HCT116 (cell line): ENCODE measurements at regions not wholly inside any gene's neighbourhood (a gene's known extent, or its start where the extent isn't known, plus 50 kb on each side); places are given as distances from the start of the nearest gene placed in this dataset.

Experiments
- ATAC-seq: fragments of 200-7000 bp; cut with Tn5 transposase; 2 replicates; pipeline ENCODE4 v1.9.1; 2020; ENCODE audit warnings: mild to moderate bottlenecking, moderate library complexity
- BruUV-seq: library from RNA; stranded (reverse); fragments of 400-500 nt; replicated peaks from 2 replicates; lab custom pipeline; 2021; lab: Mats Ljungman, UMichigan
- CTCF ChIA-PET: fragments of 300-600 bp; sonication (Branson Sonifier 250); formaldehyde crosslinking; loops from one replicate; lab custom pipeline; 2021; ENCODE audit warnings: antibody characterized with exemption; lab: Charles Lee
- POLR2A ChIA-PET: fragments of 300-600, 350-600 bp; sonication (Branson Sonifier 250); formaldehyde crosslinking; loops from one replicate; lab custom pipeline; 2021; ENCODE audit warnings: antibody characterized with exemption; lab: Charles Lee
- RAD21 ChIA-PET, 2 experiments: fragments of 300-600 bp; sonication (Branson Sonifier 250); formaldehyde crosslinking; loops; one replicate each; lab custom pipeline; 2023; ENCODE audit warnings: low total read pairs in 2 of 2; ENCODE audit not compliant: uncharacterized antibody in 2 of 2, unreplicated experiment in 2 of 2, low non-redundant PET in 1 of 2; lab: Charles Lee
- DNase-seq: peaks from one replicate; pipeline ENCODE4 v3.0.0-alpha.2; 2010; ENCODE audit warnings: low read depth, low spot score
- H2AFZ ChIP-seq: fragments of 200-600 bp; shearing (Covaris generic), sonication (generic); 2 replicates; pipeline ENCODE4 v1.6.1; 2017; ENCODE audit warnings: low read depth, mixed run types, mixed read lengths, antibody characterized with exemption, low read length; ENCODE audit not compliant: poor library complexity, severe bottlenecking
- H3K27ac ChIP-seq: 2 replicates; pipeline ENCODE4 v1.5.1; 2012; ENCODE audit warnings: low read depth, low read length
- H3K27me3 ChIP-seq: fragments of 200-600 bp; sonication (generic); 2 replicates; pipeline ENCODE4 v1.6.1; 2016; ENCODE audit warnings: mixed run types, low read length, mixed read lengths; ENCODE audit not compliant: insufficient read depth
- H3K36me3 ChIP-seq, 2 experiments: fragments of 200-500 bp in 1 of 2; fragments of 200-600 bp in 1 of 2; sonication (Bioruptor generic) in 1 of 2; sonication (generic) in 1 of 2; 2 replicates each; pipeline versions ENCODE4 v1.5.1 to v1.6.1; 2014 to 2016; ENCODE audit warnings: low read length in 2 of 2, inconsistent platforms in 1 of 2, mixed read lengths in 1 of 2, mixed run types in 1 of 2; ENCODE audit not compliant: insufficient read depth in 2 of 2, control insufficient read depth in 1 of 2
- H3K4me1 ChIP-seq, 2 experiments: fragments of 200-600 bp in 1 of 2; sonication (generic) in 1 of 2; 2 replicates each; pipeline versions ENCODE4 v1.5.1 to v1.6.1; 2012 to 2017; ENCODE audit warnings: low read length in 2 of 2, inconsistent platforms in 1 of 2, mild to moderate bottlenecking in 1 of 2, mixed read lengths in 1 of 2, mixed run types in 1 of 2, moderate library complexity in 1 of 2; ENCODE audit not compliant: insufficient read depth in 2 of 2, control insufficient read depth in 1 of 2
- H3K4me2 ChIP-seq: fragments of 200-600 bp; sonication (generic); 2 replicates; pipeline ENCODE4 v1.6.1; 2017; ENCODE audit warnings: mixed run types, low read length, mixed read lengths
- H3K4me3 ChIP-seq, 2 experiments: fragments of 200-600 bp in 1 of 2; sonication (generic) in 1 of 2; replicated peaks in 1 of 2; 2 replicates each; pipeline ENCODE4 v1.5.1; 2011 to 2016; ENCODE audit warnings: low read length in 2 of 2, control low read depth in 1 of 2, low read depth in 1 of 2, mild to moderate bottlenecking in 1 of 2, mixed read lengths in 1 of 2, mixed run types in 1 of 2
- H3K79me2 ChIP-seq: fragments of 200-600 bp; sonication (generic); 2 replicates; pipeline ENCODE4 v1.6.1; 2017; ENCODE audit warnings: mild to moderate bottlenecking, mixed run types, low read length, moderate library complexity, mixed read lengths; ENCODE audit not compliant: insufficient read depth
- H3K9ac ChIP-seq: fragments of 200-600 bp; sonication (generic); 2 replicates; pipeline ENCODE4 v1.6.1; 2016; ENCODE audit warnings: low read length, mixed read lengths
- H3K9me2 ChIP-seq: fragments of 200-600 bp; sonication (generic), shearing (Covaris generic); 2 replicates; pipeline ENCODE4 v1.6.1; 2017; ENCODE audit warnings: mixed run types, mild to moderate bottlenecking, moderate library complexity; ENCODE audit not compliant: insufficient read depth
- H3K9me3 ChIP-seq, 2 experiments: fragments of 200-500 bp in 1 of 2; fragments of 200-600 bp in 1 of 2; sonication (Bioruptor generic) in 1 of 2; sonication (generic) in 1 of 2; 2 replicates each; pipeline ENCODE4 v1.6.1; 2014 to 2017; ENCODE audit warnings: low read length in 2 of 2, mixed read lengths in 2 of 2, inconsistent platforms in 1 of 2, low read depth in 1 of 2, mild to moderate bottlenecking in 1 of 2, mixed run types in 1 of 2, moderate library complexity in 1 of 2; ENCODE audit not compliant: control insufficient read depth in 1 of 2, insufficient read depth in 1 of 2
- H4K20me1 ChIP-seq: fragments of 200-600 bp; sonication (generic), shearing (Covaris generic); 2 replicates; pipeline ENCODE4 v1.6.1; 2017; ENCODE audit warnings: mixed run types, mild to moderate bottlenecking, moderate library complexity; ENCODE audit not compliant: insufficient read depth
- FOSL1 ChIP-seq: IDR thresholded peaks from 2 replicates; pipeline ENCODE4 v1.6.1; 2012; ENCODE audit warnings: low read depth
- POLR2AphosphoS5 ChIP-seq: IDR thresholded peaks from 2 replicates; pipeline ENCODE4 v1.6.1; 2011; ENCODE audit warnings: mild to moderate bottlenecking, low read depth, low read length, moderate library complexity
- RAD21 ChIP-seq: IDR thresholded peaks from 2 replicates; pipeline ENCODE4 v1.6.1; 2012; ENCODE audit warnings: low read depth, mild to moderate bottlenecking
- SIN3A ChIP-seq: IDR thresholded peaks from 2 replicates; pipeline ENCODE4 v1.6.1; 2012; ENCODE audit warnings: low read depth
- SP1 ChIP-seq: IDR thresholded peaks from 2 replicates; pipeline ENCODE4 v1.6.1; 2012; ENCODE audit warnings: low read depth
- SRF ChIP-seq: IDR thresholded peaks from 2 replicates; pipeline ENCODE4 v1.6.1; 2012; ENCODE audit warnings: low read depth
- ZNF274 ChIP-seq: fragments of 200-500 bp; sonication (Bioruptor generic); IDR thresholded peaks from 2 replicates; pipeline ENCODE4 v1.6.1; 2014; ENCODE audit warnings: mild to moderate bottlenecking, low read depth, low read length, inconsistent platforms
- intact Hi-C: fragments of 100-400 bp; cut with micrococcal nuclease; formaldehyde crosslinking; loops from 2 replicates; pipeline ENCODE4 v1.10.0; 2022

DNA sequence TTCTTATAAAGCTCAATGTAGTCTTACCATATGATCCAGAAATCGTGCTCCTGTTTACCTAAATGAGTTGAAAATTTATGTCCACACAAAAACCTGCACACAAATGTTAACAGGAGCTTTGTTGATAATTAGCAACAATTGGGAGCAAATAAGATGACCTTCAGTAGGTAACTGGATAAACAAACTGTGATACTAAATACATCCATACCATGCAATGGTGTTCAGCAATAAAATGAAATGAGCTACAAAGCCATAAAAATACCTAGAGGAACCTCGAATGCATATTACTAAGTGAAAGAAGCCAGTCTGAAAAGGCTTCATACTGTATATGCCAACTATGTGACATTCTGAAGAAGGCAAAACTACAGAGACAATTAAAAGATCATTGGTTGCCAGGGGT is 185.6 kb upstream of the HNRNPA3 start:
- DNase-seq = no peak
- ChIA-PET CTCF (no interaction called here), RAD21 (no interaction called here), POLR2A (no interaction called here)
- Histone ChIP-seq H3K9me3 (no peaks in the 10 kb centered on the region), H3K4me1 (no peaks in the 10 kb centered on the region), H3K9me2 (no peaks in the 10 kb centered on the region), H4K20me1 (no peaks in the 10 kb centered on the region), H3K9ac (no peak overlapping the region), H3K27me3 (peaks cover 46% of the 10 kb centered on the region), H3K79me2 (no peaks in the 10 kb centered on the region), H2AFZ (no peak overlapping the region), H3K36me3 (no peaks in the 10 kb centered on the region), H3K4me2 (no peak overlapping the region), H3K27ac (no peak overlapping the region), H3K4me3 (no peak overlapping the region)
- no peak for ATAC-seq
- no peak for TF ChIP-seq FOSL1
- no peak for TF ChIP-seq SIN3A
- TF ChIP-seq SRF = no peak
- intact Hi-C loops = loop anchor here (5.0 kb wide), 1 partner anchor 120 kb away; no protein-coding TSS in a partner anchor
- BruUV-seq = no TSS peak

DNA sequence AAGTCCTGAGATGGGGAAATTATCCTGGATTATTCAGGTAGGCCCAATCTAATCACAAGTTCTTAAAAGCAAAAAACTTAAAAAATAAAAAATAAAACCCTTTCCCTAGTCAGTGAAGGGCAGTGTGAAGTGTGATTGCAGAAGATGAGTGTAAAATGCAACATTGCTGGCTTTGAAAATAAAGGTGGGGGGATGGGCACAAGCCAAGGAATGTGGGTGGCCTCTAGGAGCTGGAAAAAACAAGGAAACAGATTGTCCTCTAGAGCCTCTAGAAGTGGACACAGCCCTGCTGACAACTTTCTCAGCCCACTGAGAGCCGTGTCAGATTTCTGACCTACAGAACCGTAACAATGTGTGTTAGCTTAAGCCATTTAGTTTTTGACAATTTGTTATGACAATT is 184.3 kb upstream of the HNRNPA3 start:
- CTCF ChIA-PET = no interaction called here

More for the DNA sequence above, 184.3 kb upstream of the HNRNPA3 start:
- no TSS peak for BruUV-seq
- no peaks in the 10 kb centered on the region for H3K79me2 ChIP-seq
- TF ChIP-seq POLR2AphosphoS5 (no peak), SP1 (no peak), SRF (no peak), RAD21 (no peak), FOSL1 (no peak), ZNF274 (no peak)
- H3K9me3 ChIP-seq = no peaks in the 10 kb centered on the region
- H4K20me1 ChIP-seq = no peaks in the 10 kb centered on the region
- POLR2A ChIA-PET = no interaction called here
- no peaks in the 10 kb centered on the region for H3K9me2 ChIP-seq
- H3K4me2 ChIP-seq = no peak overlapping the region
- H3K27ac ChIP-seq = no peak overlapping the region
- RAD21 ChIA-PET = no interaction called here
- H3K27me3 ChIP-seq = peaks cover 44% of the 10 kb centered on the region
- ATAC-seq (no peak), DNase-seq (no peak)
- H3K36me3 ChIP-seq = no peaks in the 10 kb centered on the region
- H3K4me1 ChIP-seq = no peaks in the 10 kb centered on the region
- H3K9ac ChIP-seq = no peak overlapping the region
- H3K4me3 ChIP-seq = no peak overlapping the region
- H2AFZ ChIP-seq = no peak overlapping the region
- intact Hi-C loops = loop anchor here (5.0 kb wide), 1 partner anchor 119 kb away; no protein-coding TSS in a partner anchor
